Activated B cell treated with CpG ODN at 0.5 μM for 24 hours (primary cell): ENCODE measurements at regions not wholly inside any gene's neighbourhood (a gene's known extent, or its start where the extent isn't known, plus 50 kb on each side); places are given as distances from the start of the nearest gene placed in this dataset.

ENCODE experiments used
- ATAC-seq: fragments of 200-7000 bp; cut with Tn5 transposase; one replicate; pipeline ENCODE4 v1.10.0; 2021; ENCODE audit warnings: low read depth, mild to moderate bottlenecking, moderate library complexity
- CTCF ChIA-PET: fragments of 350-600 bp; sonication (Branson Sonifier 250); formaldehyde crosslinking; loops from one replicate; lab custom pipeline; 2021; ENCODE audit warnings: antibody characterized with exemption; lab: Charles Lee
- POLR2A ChIA-PET: fragments of 350-600 bp; sonication (Branson Sonifier 250); formaldehyde crosslinking; loops from one replicate; lab custom pipeline; 2021; ENCODE audit warnings: antibody characterized with exemption; lab: Charles Lee
- DNase-seq: peaks from one replicate; pipeline ENCODE4 v3.0.0; 2022
- H3K27ac Mint-ChIP-seq: one replicate; pipeline ENCODE4 v1.8.0; 2020; ENCODE audit warnings: mixed read lengths
- H3K27me3 Mint-ChIP-seq: one replicate; pipeline ENCODE4 v1.8.0; 2021; ENCODE audit warnings: mixed read lengths
- H3K36me3 Mint-ChIP-seq: one replicate; pipeline ENCODE4 v1.8.0; 2021; ENCODE audit warnings: low read depth, mixed read lengths
- H3K4me1 Mint-ChIP-seq: one replicate; pipeline ENCODE4 v1.8.0; 2021; ENCODE audit warnings: mixed read lengths
- H3K4me3 Mint-ChIP-seq: one replicate; pipeline ENCODE4 v1.8.0; 2020; ENCODE audit warnings: mild to moderate bottlenecking, mixed read lengths
- H3K9me3 Mint-ChIP-seq: one replicate; pipeline ENCODE4 v1.8.0; 2020; ENCODE audit warnings: mixed read lengths
- intact Hi-C: fragments of 100-400 bp; cut with micrococcal nuclease; formaldehyde crosslinking; loops from one replicate; pipeline ENCODE4 v1.15.1; 2024
- TF ChIP-seq, protein P1 (sequence below): fragments of 200-600 bp; IDR thresholded peaks from one replicate; pipeline ENCODE4 v1.8.0; 2022; ENCODE audit warnings: antibody characterized with exemption, mild to moderate bottlenecking

- Mint-ChIP-seq H3K27me3 (peaks cover 20% of the 10 kb centered on the region), H3K4me3 (no peak overlapping the region), H3K4me1 (no peaks in the 10 kb centered on the region), H3K27ac (no peak overlapping the region), H3K9me3 (no peaks in the 10 kb centered on the region), H3K36me3 (no peaks in the 10 kb centered on the region)
- CTCF ChIA-PET: no interaction called here
- ATAC-seq (no peak), DNase-seq (no peak)
- TF ChIP-seq, protein P1, sequence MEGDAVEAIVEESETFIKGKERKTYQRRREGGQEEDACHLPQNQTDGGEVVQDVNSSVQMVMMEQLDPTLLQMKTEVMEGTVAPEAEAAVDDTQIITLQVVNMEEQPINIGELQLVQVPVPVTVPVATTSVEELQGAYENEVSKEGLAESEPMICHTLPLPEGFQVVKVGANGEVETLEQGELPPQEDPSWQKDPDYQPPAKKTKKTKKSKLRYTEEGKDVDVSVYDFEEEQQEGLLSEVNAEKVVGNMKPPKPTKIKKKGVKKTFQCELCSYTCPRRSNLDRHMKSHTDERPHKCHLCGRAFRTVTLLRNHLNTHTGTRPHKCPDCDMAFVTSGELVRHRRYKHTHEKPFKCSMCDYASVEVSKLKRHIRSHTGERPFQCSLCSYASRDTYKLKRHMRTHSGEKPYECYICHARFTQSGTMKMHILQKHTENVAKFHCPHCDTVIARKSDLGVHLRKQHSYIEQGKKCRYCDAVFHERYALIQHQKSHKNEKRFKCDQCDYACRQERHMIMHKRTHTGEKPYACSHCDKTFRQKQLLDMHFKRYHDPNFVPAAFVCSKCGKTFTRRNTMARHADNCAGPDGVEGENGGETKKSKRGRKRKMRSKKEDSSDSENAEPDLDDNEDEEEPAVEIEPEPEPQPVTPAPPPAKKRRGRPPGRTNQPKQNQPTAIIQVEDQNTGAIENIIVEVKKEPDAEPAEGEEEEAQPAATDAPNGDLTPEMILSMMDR: no peak
- intact Hi-C loops: no loop called here
- POLR2A ChIA-PET: interaction anchor here (0.6 kb wide), 1 partner anchor 422 kb away, joined by 4 read pairs; no protein-coding TSS in a partner anchor
Observed at GRCh38 chr1:114338191-114338890, 172.7 kb downstream of the TRIM33 start.

GRCh38 chr1:114337417-114337816 lies 173.6 kb downstream of the TRIM33 start:
- Mint-ChIP-seq H3K9me3 (no peaks in the 10 kb centered on the region), H3K4me1 (no peaks in the 10 kb centered on the region), H3K27ac (no peak overlapping the region), H3K4me3 (no peak overlapping the region), H3K36me3 (no peaks in the 10 kb centered on the region), H3K27me3 (peaks cover 20% of the 10 kb centered on the region)
- TF ChIP-seq, protein P1: no peak
- DNase-seq: no peak
- intact Hi-C loops: no loop called here
- ChIA-PET CTCF (no interaction called here), POLR2A (interaction anchor here (0.6 kb wide), 1 partner anchor 423 kb away, joined by 4 read pairs; no protein-coding TSS in a partner anchor)
- no peak for ATAC-seq

DNA sequence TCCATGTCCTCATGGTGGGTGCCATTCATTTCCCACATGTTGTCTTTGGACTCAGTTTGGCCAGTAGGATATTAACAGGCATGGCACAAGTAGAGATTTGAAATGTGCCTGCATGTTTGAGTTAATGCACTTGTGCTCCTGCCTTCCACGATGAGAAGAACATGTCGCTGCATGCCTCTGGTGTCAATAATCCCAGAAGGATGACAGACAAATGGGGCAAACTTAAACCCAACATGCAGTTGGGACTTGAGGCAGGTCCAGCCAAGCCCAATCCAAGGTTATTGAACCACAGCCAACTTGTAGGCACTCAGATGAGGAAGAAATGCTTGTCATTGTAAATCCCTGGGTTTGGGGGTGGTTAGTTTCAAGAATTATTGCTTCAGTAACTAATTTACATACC lies 174.6 kb downstream of the TRIM33 start:
- no peaks in the 10 kb centered on the region for H3K9me3 Mint-ChIP-seq
- no peak overlapping the region for H3K4me3 Mint-ChIP-seq
- intact Hi-C loops: no loop called here
- DNase-seq: no peak
- TF ChIP-seq, protein P1: no peak
- H3K4me1 Mint-ChIP-seq: no peaks in the 10 kb centered on the region
- ChIA-PET CTCF (interaction anchor here (0.6 kb wide), 1 partner anchor 10 kb away, joined by 3 read pairs; no protein-coding TSS in a partner anchor), POLR2A (no interaction called here)
- H3K27me3 Mint-ChIP-seq: peaks cover 20% of the 10 kb centered on the region
- no peaks in the 10 kb centered on the region for H3K36me3 Mint-ChIP-seq
- H3K27ac Mint-ChIP-seq: no peak overlapping the region
- no peak for ATAC-seq

DNA sequence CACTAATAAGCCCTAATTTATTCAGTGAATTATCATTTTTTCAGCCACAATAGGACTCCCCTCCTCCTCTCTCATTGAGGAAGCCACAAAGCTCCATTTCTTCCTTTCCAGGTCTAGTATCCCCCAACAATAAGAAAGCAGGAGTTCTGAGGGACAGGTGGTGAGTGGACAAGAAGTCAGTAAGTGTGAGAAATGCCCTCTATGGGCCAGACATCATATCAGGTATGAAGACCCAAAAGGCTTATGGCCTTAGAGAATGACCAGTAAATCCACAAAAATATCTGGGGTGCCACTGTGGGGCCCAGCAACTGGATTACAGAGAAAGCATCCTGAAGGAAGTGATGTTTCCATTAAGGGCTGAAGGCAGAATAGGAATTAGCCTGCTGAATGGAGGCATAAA lies 175.7 kb downstream of the TRIM33 start:
- Mint-ChIP-seq H3K9me3 (no peaks in the 10 kb centered on the region), H3K36me3 (no peaks in the 10 kb centered on the region), H3K4me3 (no peak overlapping the region), H3K4me1 (no peaks in the 10 kb centered on the region), H3K27ac (no peak overlapping the region), H3K27me3 (peaks cover 20% of the 10 kb centered on the region)
- no peak for DNase-seq
- POLR2A ChIA-PET: no interaction called here
- no peak for ATAC-seq
- TF ChIP-seq, protein P1: no peak
- intact Hi-C loops: no loop called here
- CTCF ChIA-PET: no interaction called here

DNA sequence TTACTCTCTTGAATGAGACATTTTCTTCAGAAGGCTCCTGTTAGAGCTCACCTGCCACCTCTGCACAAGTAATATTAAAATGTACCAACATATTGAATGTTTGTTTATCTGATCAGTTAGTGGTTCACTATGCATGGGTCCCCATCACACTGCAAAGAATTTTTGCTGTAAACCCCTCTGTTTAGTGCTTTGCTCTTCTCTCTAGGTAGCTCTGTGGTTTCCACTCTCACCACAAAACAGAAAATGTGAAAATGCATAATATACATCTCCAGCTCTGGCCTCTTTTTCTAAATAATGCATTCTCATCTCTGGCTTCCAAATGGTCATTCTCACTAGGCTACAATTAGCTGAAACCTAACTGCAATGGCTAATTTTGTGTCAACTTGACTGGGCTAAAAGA lies 176.7 kb downstream of the TRIM33 start:
- H3K36me3 Mint-ChIP-seq: no peaks in the 10 kb centered on the region
- no peaks in the 10 kb centered on the region for H3K9me3 Mint-ChIP-seq
- ATAC-seq: no peak
- no peak overlapping the region for H3K27ac Mint-ChIP-seq
- no peaks in the 10 kb centered on the region for H3K4me1 Mint-ChIP-seq
- intact Hi-C loops: no loop called here
- no peak overlapping the region for H3K4me3 Mint-ChIP-seq
- TF ChIP-seq, protein P1: no peak
- ChIA-PET CTCF (no interaction called here), POLR2A (no interaction called here)
- peaks cover 21% of the 10 kb centered on the region for H3K27me3 Mint-ChIP-seq
- DNase-seq: no peak
